Fibroblast of peridontal ligament (primary cell): ENCODE measurements at regions not wholly inside any gene's neighbourhood (a gene's known extent, or its start where the extent isn't known, plus 50 kb on each side); places are given as distances from the start of the nearest gene placed in this dataset.
A peak's percentile ranks its signal among the peaks of the same experiment; 100 is the strongest.

Experiments used
- DNase-seq: peaks from one replicate; pipeline ENCODE4 v3.0.0-alpha.2; 2010; ENCODE audit errors: extremely low read depth

DNA sequence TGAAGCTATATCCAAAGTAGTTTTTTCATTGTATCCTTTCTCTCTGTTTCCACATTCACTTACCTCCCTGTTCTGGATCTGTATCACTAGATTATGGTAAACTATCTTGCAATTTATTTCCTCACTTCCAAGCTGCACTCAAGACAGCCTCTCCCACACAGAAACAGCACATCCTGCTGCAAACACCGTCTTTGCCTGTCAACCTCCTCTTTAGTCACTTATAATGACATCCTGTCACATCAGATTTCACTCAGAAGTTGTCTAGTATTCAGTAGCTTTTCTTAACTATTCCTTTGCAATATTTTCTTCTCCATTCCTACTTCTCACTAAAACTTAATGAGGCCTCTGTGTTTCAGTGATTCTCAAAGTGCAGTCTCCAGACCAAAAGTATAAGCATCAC lies 490.8 kb downstream of the IGSF11 start:
- no peak for DNase-seq

GRCh38 chr3:118544458-118544857 lies 490.2 kb downstream of the IGSF11 start:
- DNase-seq: no peak

GRCh38 chr3:118548434-118548833 lies 486.2 kb downstream of the IGSF11 start:
- no peak for DNase-seq

DNA sequence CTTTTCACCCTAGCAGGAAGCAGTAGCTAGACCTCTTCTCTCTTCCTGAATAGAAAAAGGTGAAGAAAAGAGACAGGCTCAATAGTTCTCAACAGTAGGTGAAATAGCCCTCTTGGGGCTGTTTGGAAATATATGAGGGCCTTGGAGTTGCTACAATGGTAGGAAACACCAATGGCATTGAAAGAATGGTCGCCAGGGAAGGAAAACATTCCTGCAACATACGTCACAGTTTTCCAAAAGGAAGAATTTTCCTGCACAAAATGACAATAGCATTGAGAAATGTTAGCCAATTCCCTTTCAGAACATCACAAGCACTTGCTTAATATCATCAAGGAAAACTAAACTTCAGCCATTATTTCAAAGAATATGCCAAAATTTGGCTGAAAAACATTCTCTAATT lies 484.5 kb downstream of the IGSF11 start:
- DNase-seq: no peak

GRCh38 chr3:118550556-118550955 lies 484.1 kb downstream of the IGSF11 start:
- DNase-seq: no peak

DNA sequence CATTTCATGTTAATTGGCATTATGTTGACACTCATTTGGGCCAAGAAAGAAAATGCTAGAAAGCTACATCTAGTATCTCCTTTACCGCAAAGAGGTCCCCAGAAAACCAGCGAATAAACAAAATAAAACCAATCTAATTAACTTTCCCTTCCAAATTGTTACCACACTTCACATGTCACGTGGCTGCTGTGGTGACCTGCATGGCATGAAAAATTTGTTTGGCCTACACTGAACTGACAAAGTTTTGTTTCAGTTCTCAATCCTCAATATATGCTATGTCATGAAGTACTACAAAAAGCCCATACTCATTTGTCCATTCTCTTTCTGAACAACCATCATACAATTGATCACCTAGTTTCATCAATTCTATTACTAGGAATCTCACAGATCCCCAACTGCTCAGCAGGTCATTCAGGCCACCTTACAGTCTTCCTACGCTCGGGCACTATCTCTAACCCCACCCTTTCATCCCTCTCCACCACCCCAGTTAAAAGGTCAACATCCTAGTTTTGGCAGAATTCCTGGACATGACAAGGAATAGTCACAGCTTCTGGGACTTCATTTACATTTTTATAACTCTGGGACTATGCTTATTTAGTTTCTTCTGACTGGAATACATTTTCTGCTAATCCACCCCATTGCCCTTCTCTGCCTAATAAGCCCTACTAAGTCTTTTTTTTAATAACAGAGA lies 480.4 kb downstream of the IGSF11 start:
- DNase-seq: no peak

DNA sequence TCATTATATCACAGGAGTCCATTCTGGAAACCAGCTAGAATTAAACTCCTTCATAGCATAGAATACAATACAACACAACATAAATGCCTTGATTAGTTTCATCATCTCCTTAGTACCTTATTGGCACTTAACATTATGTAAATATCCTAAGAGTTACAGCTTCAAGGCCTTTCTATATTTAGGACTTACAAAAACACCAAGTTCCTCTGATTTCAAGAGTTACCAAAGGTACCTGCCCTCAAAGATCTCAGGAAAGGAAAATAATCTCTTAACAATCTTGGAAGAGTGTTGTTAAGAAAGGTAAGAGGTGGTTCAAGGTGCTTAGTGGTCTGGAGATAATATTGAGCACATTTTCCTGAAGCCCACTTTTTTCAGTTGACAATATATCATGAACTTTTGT lies 477.7 kb downstream of the IGSF11 start:
- DNase-seq: no peak

DNA sequence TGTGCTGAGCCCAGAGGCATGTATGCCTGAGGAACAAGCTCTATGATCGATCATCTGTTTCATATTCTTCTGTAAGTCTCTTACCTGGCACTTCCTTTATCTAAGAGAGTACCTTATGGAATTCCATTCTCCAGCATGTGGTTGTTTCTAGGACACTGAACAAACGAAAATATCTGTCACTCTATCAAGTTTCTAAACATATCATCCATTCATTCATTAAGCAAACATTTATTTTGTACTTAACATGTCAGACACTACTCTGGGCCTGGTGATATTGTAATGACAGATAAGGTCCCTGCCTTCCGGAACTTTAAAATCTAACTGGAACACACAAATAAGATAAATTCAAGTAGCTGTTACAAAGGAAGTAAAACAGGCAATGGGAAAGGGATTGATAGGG lies 477.1 kb downstream of the IGSF11 start:
- no peak for DNase-seq

DNA sequence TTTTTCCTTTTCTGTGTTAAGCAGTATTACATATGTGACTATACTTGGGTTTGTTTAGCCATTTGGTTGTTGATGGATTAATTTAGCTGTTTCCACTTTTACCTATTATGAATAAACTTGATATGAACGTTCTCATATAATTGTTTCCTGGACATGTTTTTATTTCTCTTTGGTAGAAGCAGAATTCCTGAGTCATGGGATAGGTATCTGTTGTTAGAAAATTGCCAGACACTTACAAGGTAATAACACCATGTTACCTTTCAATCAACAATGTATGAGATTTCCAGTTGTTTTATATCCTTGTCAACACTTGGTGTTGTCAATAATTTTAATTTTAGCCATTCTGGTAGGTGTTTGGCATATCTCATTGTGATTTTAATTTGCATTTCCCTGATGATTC lies 475.4 kb downstream of the IGSF11 start:
- DNase-seq: no peak

- no peak for DNase-seq
Measured at GRCh38 chr3:118564800-118565199, 469.8 kb downstream of the IGSF11 start.

- DNase-seq: no peak
Measured at GRCh38 chr3:118573912-118574311, 460.7 kb downstream of the IGSF11 start.

DNA sequence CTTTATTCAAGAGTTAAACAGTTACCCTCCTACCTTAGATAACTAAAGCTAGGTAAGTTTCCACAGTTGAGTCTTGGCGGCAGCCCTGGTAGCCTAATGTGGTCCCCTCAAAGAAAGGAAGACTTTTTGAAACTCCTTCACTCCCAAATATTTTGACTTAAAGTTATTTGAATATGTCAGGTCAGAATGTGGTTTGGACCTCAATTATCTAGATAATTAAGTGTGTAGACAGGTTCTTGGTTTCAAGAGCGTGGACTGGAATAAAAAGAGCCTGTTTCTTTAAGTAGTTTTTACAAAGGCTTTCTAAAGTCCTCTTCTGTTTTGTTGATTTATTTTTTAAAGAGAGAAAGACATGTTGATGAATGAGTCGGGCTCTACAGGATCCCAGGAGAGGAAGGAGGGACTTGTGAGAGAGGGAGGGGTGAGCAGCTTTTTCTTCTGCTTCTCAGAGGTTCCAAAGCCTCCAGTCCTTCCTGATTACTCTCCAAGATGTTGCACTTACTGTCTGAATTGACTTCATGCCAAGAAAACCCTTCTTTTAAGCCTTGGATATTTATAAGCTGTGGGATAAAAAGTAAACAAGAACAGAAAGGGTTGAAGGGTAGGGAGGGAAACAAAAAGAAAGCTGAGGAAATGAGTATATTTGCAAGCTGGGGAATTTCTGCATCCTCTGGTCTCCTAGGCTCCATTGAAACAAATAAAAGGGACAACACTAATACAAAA lies 457.4 kb downstream of the IGSF11 start:
- no peak for DNase-seq

DNA sequence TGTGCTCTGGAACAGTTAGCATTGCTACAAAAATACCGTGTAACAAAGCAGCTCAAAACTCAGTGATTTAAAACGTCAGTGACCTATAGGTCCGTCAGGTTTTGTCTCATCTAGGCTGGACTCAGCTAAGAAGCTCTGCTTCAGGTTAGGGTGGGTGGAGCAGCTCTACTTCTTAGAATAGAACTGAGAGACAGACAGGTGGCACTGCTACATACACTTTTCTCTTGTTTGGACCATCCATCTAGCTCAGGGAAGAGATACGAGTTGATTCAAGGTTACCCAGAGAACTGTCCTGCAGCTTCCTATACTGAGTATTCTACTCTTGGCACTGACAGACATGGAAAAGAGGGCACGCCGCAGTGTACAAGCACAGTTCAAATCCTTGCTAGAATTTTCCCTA lies 456.1 kb downstream of the IGSF11 start:
- DNase-seq: no peak

- no peak for DNase-seq
Measured at GRCh38 chr3:118587037-118587741, 447.5 kb downstream of the IGSF11 start.

- no peak for DNase-seq
Measured at GRCh38 chr3:118587847-118588246, 446.8 kb downstream of the IGSF11 start.

DNA sequence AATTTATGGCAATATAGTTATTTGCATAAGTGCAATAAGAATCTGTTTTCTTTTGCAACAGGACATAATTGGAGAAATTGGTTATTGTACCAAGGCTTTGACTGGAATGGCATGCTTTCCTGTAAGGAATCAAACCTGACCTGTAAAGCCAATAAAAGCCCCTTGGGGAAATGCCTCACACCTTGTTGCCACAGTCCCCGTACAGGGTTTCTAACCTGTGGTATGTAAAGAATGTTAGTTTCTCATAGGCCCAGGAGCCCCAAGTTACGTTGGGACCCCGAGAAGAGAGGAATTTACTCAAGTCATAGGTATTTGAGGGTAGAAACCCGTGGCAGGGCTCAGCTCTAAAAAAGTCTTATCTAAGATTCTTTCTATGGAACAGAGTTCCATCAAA lies 441.4 kb downstream of the IGSF11 start:
- no peak for DNase-seq

DNA sequence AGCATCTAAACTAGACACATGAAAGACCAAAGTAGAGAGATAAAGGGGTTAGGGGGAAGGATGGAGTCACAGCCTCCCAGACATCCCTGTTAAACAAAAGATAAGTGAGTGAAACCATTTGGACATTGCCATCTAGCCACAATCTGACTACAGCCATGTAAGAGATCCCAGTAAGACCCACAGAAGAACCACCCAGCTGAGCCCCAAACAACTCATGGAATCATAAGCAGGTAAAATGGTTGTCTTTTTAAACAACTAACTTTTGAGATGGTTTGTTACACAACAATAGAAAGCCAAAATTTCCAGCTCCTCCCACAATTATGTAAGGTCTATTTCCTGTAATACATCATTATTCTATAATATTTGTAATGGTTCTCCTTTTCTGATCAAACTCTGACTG lies 437.5 kb downstream of the IGSF11 start:
- no peak for DNase-seq

GRCh38 chr3:118607915-118608820 lies 426.5 kb downstream of the IGSF11 start:
- DNase-seq: no peak

DNA sequence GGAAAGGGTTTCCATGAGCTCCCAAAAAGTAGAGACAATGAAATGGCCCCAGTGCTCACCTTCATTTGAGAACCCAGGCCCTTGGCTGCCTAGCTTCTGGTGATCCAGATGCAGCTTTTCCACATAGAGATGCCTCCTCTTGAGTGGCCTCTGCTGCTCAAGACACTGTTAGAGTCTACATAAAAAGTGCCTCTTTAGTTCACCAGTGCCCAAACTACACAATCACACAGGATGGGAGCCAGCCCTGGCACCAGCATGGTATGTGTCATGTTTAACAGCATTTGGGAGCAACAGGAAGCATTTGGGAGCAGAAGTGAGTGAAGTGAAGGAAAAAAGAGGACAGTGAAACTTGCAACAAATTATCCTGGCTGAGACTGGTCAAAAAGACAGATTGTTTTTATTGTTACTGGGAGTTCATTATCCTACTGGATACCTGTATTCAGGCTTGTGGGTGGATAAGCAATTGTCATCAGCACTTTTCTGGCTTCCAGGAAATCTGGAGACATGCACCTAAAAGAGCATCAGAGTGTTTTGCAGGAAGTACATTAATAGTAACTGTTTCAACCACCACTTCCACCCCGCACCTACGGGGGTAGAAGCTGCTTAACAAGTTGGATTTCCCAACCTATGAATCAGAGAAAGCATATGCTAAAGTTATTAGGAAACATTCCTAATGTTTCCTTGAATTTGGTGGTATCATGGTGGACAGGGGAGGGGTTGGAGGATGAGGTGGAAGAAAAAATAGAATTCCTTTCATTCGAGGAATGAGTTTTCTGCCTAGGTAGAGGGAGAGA lies 416.2 kb downstream of the IGSF11 start:
- no peak for DNase-seq

GRCh38 chr3:118626453-118626852 lies 408.2 kb downstream of the IGSF11 start:
- no peak for DNase-seq

DNA sequence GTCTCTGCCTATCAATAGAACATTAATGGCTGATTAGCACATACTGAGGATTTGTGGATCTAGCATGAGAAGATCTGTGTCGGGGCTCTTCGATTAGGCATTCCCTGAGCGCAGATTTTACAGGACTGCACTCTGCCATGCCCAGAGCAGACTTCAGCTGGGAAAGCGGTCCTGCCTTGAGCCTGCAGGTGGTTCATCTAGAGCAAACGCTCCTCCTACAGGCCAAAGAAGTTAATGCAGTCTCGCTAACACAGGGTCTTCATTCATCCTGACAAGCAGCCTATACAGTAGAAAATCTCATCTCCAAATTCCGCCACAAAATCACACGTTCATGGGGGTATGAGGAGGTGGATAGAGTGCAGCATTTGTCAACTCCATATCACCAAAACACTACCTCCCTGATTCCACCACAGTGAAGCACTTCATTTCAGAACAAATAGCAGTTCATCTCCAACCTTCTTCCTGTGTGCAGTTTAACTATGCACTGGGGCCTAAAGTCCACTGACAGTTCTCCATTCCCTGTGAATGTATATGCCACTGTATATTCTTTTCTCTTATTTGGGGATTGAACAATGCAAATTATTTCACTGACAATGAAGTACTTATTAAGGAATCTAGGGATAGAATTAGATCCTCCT lies 405.8 kb downstream of the IGSF11 start:
- peak; percentile 79 for DNase-seq
